ENCODE measurements at regions not wholly inside any gene's neighbourhood (a gene's known extent, or its start where the extent isn't known, plus 50 kb on each side); places are given as distances from the start of the nearest gene placed in this dataset.

GRCh38 chr5:112069329-112069728 lies 312.3 kb upstream of the NREP start:
- no peak for TF ChIP-seq CTCF (conservative IDR thresholded peaks at IDR 0.05; ENCODE audit: low read length)
- TF ChIP-seq EZH2phosphoT487 (IDR thresholded peaks at IDR 0.05; ENCODE audit: borderline replicate concordance, low read depth, low read length), result no peak
